Activated CD4-positive, alpha-beta T cell treated with anti-CD3 and anti-CD28 coated beads for 36 hours (primary cell): ENCODE measurements at regions not wholly inside any gene's neighbourhood (a gene's known extent, or its start where the extent isn't known, plus 50 kb on each side); places are given as distances from the start of the nearest gene placed in this dataset.

Experiments used
- ATAC-seq: fragments of 200-7000 bp; cut with Tn5 transposase; one replicate; pipeline ENCODE4 v1.10.0; 2021; ENCODE audit warnings: mild to moderate bottlenecking, moderate library complexity
- CTCF ChIA-PET: fragments of 350-600 bp; sonication (Branson Sonifier 250); formaldehyde crosslinking; loops from one replicate; lab custom pipeline; 2021; ENCODE audit warnings: antibody characterized with exemption; lab: Charles Lee
- POLR2A ChIA-PET: fragments of 350-600 bp; sonication (Branson Sonifier 250); formaldehyde crosslinking; loops from one replicate; lab custom pipeline; 2021; ENCODE audit warnings: antibody characterized with exemption, inconsistent platforms; lab: Charles Lee
- DNase-seq: peaks from one replicate; pipeline ENCODE4 v3.0.0-alpha.2; 2020
- H3K27ac Mint-ChIP-seq: one replicate; pipeline ENCODE4 v1.8.0; 2021; ENCODE audit warnings: mixed read lengths
- H3K27me3 Mint-ChIP-seq: one replicate; pipeline ENCODE4 v1.8.0; 2021; ENCODE audit warnings: mixed read lengths
- H3K36me3 Mint-ChIP-seq: one replicate; pipeline ENCODE4 v1.8.0; 2021; ENCODE audit warnings: low read depth, mixed read lengths
- H3K4me1 Mint-ChIP-seq: one replicate; pipeline ENCODE4 v1.8.0; 2021; ENCODE audit warnings: mixed read lengths
- H3K4me3 Mint-ChIP-seq: one replicate; pipeline ENCODE4 v1.8.0; 2021; ENCODE audit warnings: mild to moderate bottlenecking, moderate library complexity, mixed read lengths
- H3K9me3 Mint-ChIP-seq: one replicate; pipeline ENCODE4 v1.8.0; 2021; ENCODE audit warnings: low read depth, mixed read lengths
- intact Hi-C, 2 experiments: fragments of 100-400 bp; cut with DNase I in 1 of 2; cut with micrococcal nuclease in 1 of 2; formaldehyde crosslinking; loops; one replicate each; pipeline versions ENCODE4 v1.14.2 to v1.15.1; 2022 to 2024; cut with DNase I, micrococcal nuclease

- DNase-seq (peak; percentile 31), ATAC-seq (peak; percentile 56)
- ChIA-PET CTCF (interaction anchor here (0.7 to 2.4 kb wide), 7 partner anchors 8 to 108 kb away, joined by 3 to 6 read pairs (median 3); no protein-coding TSS in a partner anchor), POLR2A (interaction anchor here (0.7 kb wide), 1 partner anchor 642 kb away, joined by 3 read pairs; no protein-coding TSS in a partner anchor)
- Mint-ChIP-seq H3K27me3 (no peaks in the 10 kb centered on the region), H3K9me3 (no peaks in the 10 kb centered on the region), H3K4me3 (no peak overlapping the region), H3K36me3 (no peaks in the 10 kb centered on the region), H3K4me1 (peaks cover 45% of the 10 kb centered on the region), H3K27ac (peak overlapping the region; percentile 45)
- intact Hi-C loops = no loop called here
Observed at GRCh38 chr7:106766551-106766950, 98.5 kb upstream of the PIK3CG start.

GRCh38 chr7:106767078-106767477 is 98.0 kb upstream of the PIK3CG start:
- DNase-seq (no peak), ATAC-seq (peak; percentile 48)
- no peaks in the 10 kb centered on the region for H3K9me3 Mint-ChIP-seq
- no peaks in the 10 kb centered on the region for H3K27me3 Mint-ChIP-seq
- ChIA-PET CTCF (interaction anchor here (0.7 to 2.4 kb wide), 6 partner anchors 9 to 383 kb away, joined by 3 to 6 read pairs (median 3); no protein-coding TSS in a partner anchor), POLR2A (interaction anchor here (0.8 kb wide), 1 partner anchor 128 kb away, joined by 3 read pairs; no protein-coding TSS in a partner anchor)
- H3K27ac Mint-ChIP-seq = peak overlapping the region; percentile 77
- H3K36me3 Mint-ChIP-seq = no peaks in the 10 kb centered on the region
- peaks cover 45% of the 10 kb centered on the region for H3K4me1 Mint-ChIP-seq
- intact Hi-C loops = no loop called here
- H3K4me3 Mint-ChIP-seq = peak overlapping the region; percentile 44

GRCh38 chr7:106767498-106768323 is 97.4 kb upstream of the PIK3CG start:
- Mint-ChIP-seq H3K4me1 (peaks cover 51% of the 10 kb centered on the region), H3K9me3 (no peaks in the 10 kb centered on the region), H3K27me3 (no peaks in the 10 kb centered on the region), H3K4me3 (peak overlapping the region; percentile 44), H3K27ac (peak overlapping the region; percentile 77), H3K36me3 (no peaks in the 10 kb centered on the region)
- ATAC-seq (peak; percentile 37), DNase-seq (peak; percentile 25)
- ChIA-PET POLR2A (interaction anchor here (0.7 to 1.0 kb wide), 3 partner anchors 107 to 401 kb away, joined by 3 read pairs; partner anchors contain the start of genes CCDC71L and HBP1), CTCF (interaction anchor here (0.7 to 2.4 kb wide), 8 partner anchors 26 to 601 kb away, joined by 3 to 6 read pairs (median 3); no protein-coding TSS in a partner anchor)
- intact Hi-C loops = no loop called here

- Mint-ChIP-seq H3K27ac (peak overlapping the region; percentile 79), H3K4me1 (peaks cover 56% of the 10 kb centered on the region)
Observed at GRCh38 chr7:106768324-106768751, 96.7 kb upstream of the PIK3CG start.

GRCh38 chr7:106770191-106770590 is 94.9 kb upstream of the PIK3CG start:
- H3K27ac Mint-ChIP-seq = peak overlapping the region; percentile 77
- no peak for ATAC-seq
- peaks cover 70% of the 10 kb centered on the region for H3K4me1 Mint-ChIP-seq
- peaks cover 4% of the 10 kb centered on the region for H3K36me3 Mint-ChIP-seq
- H3K27me3 Mint-ChIP-seq = no peaks in the 10 kb centered on the region
- peaks cover 11% of the 10 kb centered on the region for H3K9me3 Mint-ChIP-seq
- intact Hi-C loops = loop anchor here (5.0 to 10.0 kb wide), 2 partner anchors 97 to 1045 kb away; partner anchors contain the start of gene PIK3CG (in 1 of the 2)
- no peak for DNase-seq
- ChIA-PET CTCF (no interaction called here), POLR2A (no interaction called here)
- H3K4me3 Mint-ChIP-seq = peak overlapping the region; percentile 5

More at GRCh38 chr7:106768324-106768751, 96.7 kb upstream of the PIK3CG start:
- peak overlapping the region; percentile 24 for H3K4me3 Mint-ChIP-seq
- intact Hi-C loops = no loop called here
- no peaks in the 10 kb centered on the region for H3K36me3 Mint-ChIP-seq
- H3K9me3 Mint-ChIP-seq = peaks cover 3% of the 10 kb centered on the region
- peak; percentile 4 for ATAC-seq
- H3K27me3 Mint-ChIP-seq = no peaks in the 10 kb centered on the region
- ChIA-PET CTCF (interaction anchor here (0.7 to 2.4 kb wide), 6 partner anchors 25 to 601 kb away, joined by 3 to 6 read pairs (median 3); no protein-coding TSS in a partner anchor), POLR2A (interaction anchor here (0.7 to 1.0 kb wide), 2 partner anchors 108 to 400 kb away, joined by 3 read pairs; partner anchors contain the start of genes CCDC71L and HBP1)
- no peak for DNase-seq

GRCh38 chr7:106772655-106773108 is 92.4 kb upstream of the PIK3CG start:
- intact Hi-C loops = loop anchor here (1.0 to 10.0 kb wide), 10 partner anchors 28 to 1042 kb away; partner anchors contain the start of gene PIK3CG (in 2 of the 2)
- Mint-ChIP-seq H3K27me3 (no peaks in the 10 kb centered on the region), H3K4me1 (peaks cover 66% of the 10 kb centered on the region), H3K9me3 (peaks cover 15% of the 10 kb centered on the region), H3K27ac (peak overlapping the region; percentile 91), H3K36me3 (peaks cover 4% of the 10 kb centered on the region), H3K4me3 (peak overlapping the region; percentile 27)
- CTCF ChIA-PET = no interaction called here
- no peak for DNase-seq
- POLR2A ChIA-PET = no interaction called here
- ATAC-seq = peak; percentile 79

GRCh38 chr7:106773228-106773627 is 91.9 kb upstream of the PIK3CG start:
- DNase-seq = no peak
- no peak overlapping the region for H3K4me3 Mint-ChIP-seq
- no peaks in the 10 kb centered on the region for H3K27me3 Mint-ChIP-seq
- peaks cover 61% of the 10 kb centered on the region for H3K4me1 Mint-ChIP-seq
- peak overlapping the region; percentile 87 for H3K27ac Mint-ChIP-seq
- H3K9me3 Mint-ChIP-seq = peaks cover 15% of the 10 kb centered on the region
- intact Hi-C loops = loop anchor here (2.0 to 10.0 kb wide), 5 partner anchors 28 to 1042 kb away; partner anchors contain the start of gene PIK3CG (in 1 of the 2)
- CTCF ChIA-PET = no interaction called here
- peak; percentile 5 for ATAC-seq
- POLR2A ChIA-PET = no interaction called here
- peaks cover 4% of the 10 kb centered on the region for H3K36me3 Mint-ChIP-seq

- no peaks in the 10 kb centered on the region for H3K27me3 Mint-ChIP-seq
- H3K4me3 Mint-ChIP-seq = no peak overlapping the region
- ChIA-PET CTCF (interaction anchor here (1.5 kb wide), 1 partner anchor 8 kb away, joined by 3 read pairs; no protein-coding TSS in a partner anchor), POLR2A (no interaction called here)
- no peak overlapping the region for H3K27ac Mint-ChIP-seq
- peaks cover 58% of the 10 kb centered on the region for H3K4me1 Mint-ChIP-seq
- ATAC-seq = no peak
- no peak for DNase-seq
- H3K36me3 Mint-ChIP-seq = peaks cover 4% of the 10 kb centered on the region
- peaks cover 15% of the 10 kb centered on the region for H3K9me3 Mint-ChIP-seq
- intact Hi-C loops = loop anchor here (2.0 to 10.0 kb wide), 5 partner anchors 29 to 1041 kb away; partner anchors contain the start of gene PIK3CG (in 1 of the 2)
Observed at GRCh38 chr7:106773721-106774120, 91.4 kb upstream of the PIK3CG start.

GRCh38 chr7:106774213-106774767 is 90.8 kb upstream of the PIK3CG start:
- no peak for ATAC-seq
- ChIA-PET POLR2A (no interaction called here), CTCF (interaction anchor here (1.5 kb wide), 2 partner anchors 8 to 38 kb away, joined by 3 to 9 read pairs; no protein-coding TSS in a partner anchor)
- no peak for DNase-seq
- H3K4me1 Mint-ChIP-seq = peaks cover 52% of the 10 kb centered on the region
- peaks cover 4% of the 10 kb centered on the region for H3K36me3 Mint-ChIP-seq
- no peak overlapping the region for H3K4me3 Mint-ChIP-seq
- intact Hi-C loops = loop anchor here (5.0 to 10.0 kb wide), 2 partner anchors 93 to 1041 kb away; partner anchors contain the start of gene PIK3CG (in 1 of the 2)
- no peak overlapping the region for H3K27ac Mint-ChIP-seq
- peaks cover 15% of the 10 kb centered on the region for H3K9me3 Mint-ChIP-seq
- no peaks in the 10 kb centered on the region for H3K27me3 Mint-ChIP-seq

GRCh38 chr7:106774768-106775551 is 90.1 kb upstream of the PIK3CG start:
- H3K27me3 Mint-ChIP-seq = no peaks in the 10 kb centered on the region
- ATAC-seq = peak; percentile 7
- DNase-seq = peak; percentile 65
- peaks cover 47% of the 10 kb centered on the region for H3K4me1 Mint-ChIP-seq
- POLR2A ChIA-PET = no interaction called here
- no peak overlapping the region for H3K4me3 Mint-ChIP-seq
- H3K36me3 Mint-ChIP-seq = peaks cover 4% of the 10 kb centered on the region
- CTCF ChIA-PET = interaction anchor here (0.7 to 1.5 kb wide), 5 partner anchors 9 to 917 kb away, joined by 3 to 9 read pairs (median 3); partner anchors contain the start of gene CCDC71L
- peak overlapping the region; percentile 49 for H3K27ac Mint-ChIP-seq
- intact Hi-C loops = loop anchor here (5.0 to 10.0 kb wide), 2 partner anchors 92 to 1040 kb away; partner anchors contain the start of gene PIK3CG (in 1 of the 2)
- peaks cover 15% of the 10 kb centered on the region for H3K9me3 Mint-ChIP-seq
